ENCODE measurements at regions not wholly inside any gene's neighbourhood (a gene's known extent, or its start where the extent isn't known, plus 50 kb on each side); places are given as distances from the start of the nearest gene placed in this dataset.

- no peak for TF ChIP-seq CTCF (IDR thresholded peaks at IDR 0.05; ENCODE audit: insufficient read depth, low read depth, low read length, missing control alignments)
- peak; percentile 38 for DNase-seq (ENCODE audit: low read depth)
Measured at GRCh38 chr2:214674278-214674677, 135.2 kb downstream of the BARD1 start.

GRCh38 chr2:214671319-214671885 lies 138.1 kb downstream of the BARD1 start:
- no peak overlapping the region for H3K4me3 ChIP-seq (ENCODE audit: low read depth, low read length)
- DNase-seq (ENCODE audit: low read depth): no peak
- no peak for TF ChIP-seq CTCF (IDR thresholded peaks at IDR 0.05; ENCODE audit: insufficient read depth, low read depth, low read length, missing control alignments)

More at GRCh38 chr2:214674278-214674677, 135.2 kb downstream of the BARD1 start:
- no peak overlapping the region for H3K4me3 ChIP-seq (ENCODE audit: low read depth, low read length)

- DNase-seq (ENCODE audit: low read depth): no peak
- no peak for TF ChIP-seq CTCF (IDR thresholded peaks at IDR 0.05; ENCODE audit: insufficient read depth, low read depth, low read length, missing control alignments)
- no peak overlapping the region for H3K4me3 ChIP-seq (ENCODE audit: low read depth, low read length)
Measured at GRCh38 chr2:214652473-214652872, 157.0 kb downstream of the BARD1 start.

GRCh38 chr2:214651451-214651850 lies 158.0 kb downstream of the BARD1 start:
- no peak for TF ChIP-seq CTCF (IDR thresholded peaks at IDR 0.05; ENCODE audit: insufficient read depth, low read depth, low read length, missing control alignments)
- DNase-seq (ENCODE audit: low read depth): no peak
- no peak overlapping the region for H3K4me3 ChIP-seq (ENCODE audit: low read depth, low read length)

GRCh38 chr2:214649440-214650205 lies 159.9 kb downstream of the BARD1 start:
- no peak for DNase-seq (ENCODE audit: low read depth)
- no peak overlapping the region for H3K4me3 ChIP-seq (ENCODE audit: low read depth, low read length)
- TF ChIP-seq CTCF (IDR thresholded peaks at IDR 0.05; ENCODE audit: insufficient read depth, low read depth, low read length, missing control alignments): no peak

GRCh38 chr2:214648520-214648919 lies 161.0 kb downstream of the BARD1 start:
- DNase-seq (ENCODE audit: low read depth): no peak
- H3K4me3 ChIP-seq (ENCODE audit: low read depth, low read length): no peak overlapping the region
- no peak for TF ChIP-seq CTCF (IDR thresholded peaks at IDR 0.05; ENCODE audit: insufficient read depth, low read depth, low read length, missing control alignments)
